ENCODE measurements at regions not wholly inside any gene's neighbourhood (a gene's known extent, or its start where the extent isn't known, plus 50 kb on each side); places are given as distances from the start of the nearest gene placed in this dataset.
A peak's percentile ranks its signal among the peaks of the same experiment; 100 is the strongest.
"Not testable (repeated sequence)": the region's sequence is repeated elsewhere in the genome, so short reads cannot be mapped to it uniquely, and the experiment has no call there.

DNA sequence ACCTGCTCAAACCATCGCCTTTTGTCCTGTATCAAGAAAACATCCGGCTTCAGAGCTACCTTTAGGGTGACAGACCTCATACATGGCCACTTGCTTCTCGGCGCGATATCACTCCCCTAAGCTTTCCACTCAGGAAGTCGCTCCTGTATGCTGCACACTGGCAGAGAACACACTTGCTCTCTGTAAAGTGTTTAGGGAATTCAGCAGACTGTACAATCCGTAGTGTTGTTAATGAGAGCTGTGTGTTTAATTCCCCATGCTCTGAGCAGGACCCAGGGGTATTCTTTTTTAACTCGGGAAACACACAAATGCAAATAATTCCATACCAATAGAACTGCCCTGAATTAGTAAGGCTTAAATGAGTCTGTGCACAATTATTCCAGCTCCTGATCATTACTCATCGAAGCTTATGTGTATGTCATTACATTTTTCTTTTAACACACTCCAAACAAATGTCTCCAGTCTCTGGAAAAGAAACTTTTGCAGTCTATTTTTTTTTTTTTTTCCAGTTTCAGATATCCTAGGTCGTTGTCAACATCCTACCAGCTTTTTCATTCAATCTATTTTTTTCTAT is 338.7 kb upstream of the ARID1B start:
- no peak for DNase-seq

DNA sequence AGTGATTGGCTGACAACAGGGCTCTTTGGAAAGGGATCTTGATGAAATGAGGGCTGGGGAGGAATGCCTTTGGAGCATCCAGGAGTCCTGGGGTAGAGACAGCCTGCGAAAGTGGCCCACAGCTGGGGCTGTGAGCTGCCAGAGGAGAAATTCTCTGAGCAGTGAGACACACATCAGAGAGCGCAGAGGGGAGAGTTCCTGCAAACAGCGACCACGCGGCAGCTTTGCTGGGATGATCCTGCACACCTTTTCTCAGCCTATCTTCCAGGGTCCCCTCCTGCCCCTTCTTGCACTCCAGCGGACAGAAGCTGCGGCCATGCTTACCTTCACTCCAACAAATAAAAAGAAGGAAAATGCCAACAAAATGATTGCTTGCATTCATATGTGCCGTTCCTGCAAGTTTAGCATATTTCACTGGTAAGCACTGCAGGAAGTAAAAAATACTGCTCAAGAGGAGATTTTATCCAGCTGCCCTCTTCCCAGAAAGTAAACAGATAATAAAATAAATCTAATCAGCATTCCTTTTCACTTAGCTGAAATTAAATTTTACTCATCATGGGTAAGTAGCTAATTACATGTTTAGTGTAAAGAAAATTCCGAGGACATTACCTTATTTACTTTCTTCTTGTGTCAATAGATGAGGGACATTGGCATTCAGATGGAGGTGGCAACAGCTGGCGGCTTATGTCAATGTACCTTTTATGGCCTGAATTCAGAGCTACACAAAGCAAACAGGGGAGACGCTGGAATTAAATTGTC is 339.9 kb upstream of the ARID1B start:
- DNase-seq, result no peak

DNA sequence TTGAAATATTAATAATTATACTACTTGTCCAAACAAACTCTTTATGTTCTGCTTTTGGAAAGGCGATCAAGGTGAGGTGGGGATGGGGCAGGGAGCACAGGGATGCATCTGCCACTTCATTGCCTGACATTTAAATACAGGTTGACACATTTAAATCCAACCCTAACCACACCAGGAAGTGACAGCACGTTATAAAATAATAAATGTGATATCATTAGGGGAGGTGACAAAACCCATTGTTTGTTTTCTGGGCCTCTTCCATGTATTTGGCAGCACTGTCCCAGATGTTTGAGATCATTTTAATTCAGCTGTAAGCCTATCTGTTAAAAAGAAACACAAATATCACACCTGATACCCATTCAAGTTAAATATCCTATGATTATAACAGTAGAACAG is 342.4 kb upstream of the ARID1B start:
- no peak for DNase-seq

DNA sequence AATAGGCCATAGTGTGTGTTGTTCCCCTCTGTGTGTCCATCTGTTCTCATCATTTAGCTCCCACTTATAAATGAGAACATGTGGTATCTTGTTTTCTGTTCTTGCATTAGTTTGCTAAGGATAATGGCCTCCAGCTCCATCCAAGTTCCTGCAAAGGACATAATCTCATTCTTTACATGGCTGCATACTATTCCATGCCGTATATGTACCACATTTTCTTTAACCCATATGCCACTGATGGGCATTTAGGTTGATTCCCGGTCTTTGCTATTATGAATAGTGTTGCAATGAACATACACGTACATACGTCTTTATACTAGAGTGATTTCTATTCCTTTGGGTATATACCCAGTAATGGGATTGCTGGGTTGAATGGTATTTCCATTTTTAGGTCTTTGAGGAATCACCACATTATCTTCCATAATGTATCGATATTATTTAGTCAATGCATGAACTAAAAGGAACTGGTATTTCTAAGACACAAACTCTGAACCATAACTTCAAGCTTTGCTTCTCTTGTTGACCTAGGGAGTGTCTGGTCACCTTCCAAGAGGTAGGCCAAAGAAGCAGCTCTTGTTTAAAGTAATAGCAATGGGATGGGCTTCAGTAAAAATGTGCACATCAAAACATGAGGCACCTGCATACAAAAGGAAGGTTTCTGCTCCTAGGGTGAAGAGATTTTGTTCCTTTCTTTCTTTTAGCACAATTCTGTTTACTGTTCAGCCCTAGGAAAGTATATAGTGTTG is 343.0 kb upstream of the ARID1B start:
- DNase-seq, result no peak

DNA sequence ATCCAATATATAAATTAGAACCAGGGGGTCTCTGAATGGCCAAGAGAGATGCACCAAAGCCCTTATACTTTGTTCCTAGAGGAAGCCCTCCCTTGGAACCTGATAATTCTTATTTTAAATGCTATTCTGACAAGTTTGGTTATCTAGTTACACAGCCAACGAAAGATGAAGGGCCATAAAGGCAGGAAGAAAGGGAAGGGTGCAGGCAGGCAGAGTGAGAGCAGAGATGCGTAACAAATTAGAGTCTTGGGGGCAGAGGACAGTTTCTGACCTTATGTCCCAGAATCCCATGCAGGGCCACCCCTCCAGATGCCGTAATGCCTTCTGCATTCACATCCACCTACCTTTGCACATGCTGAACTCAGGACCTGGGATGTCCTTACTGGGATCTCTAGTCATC is 344.6 kb upstream of the ARID1B start:
- no peak for DNase-seq

DNA sequence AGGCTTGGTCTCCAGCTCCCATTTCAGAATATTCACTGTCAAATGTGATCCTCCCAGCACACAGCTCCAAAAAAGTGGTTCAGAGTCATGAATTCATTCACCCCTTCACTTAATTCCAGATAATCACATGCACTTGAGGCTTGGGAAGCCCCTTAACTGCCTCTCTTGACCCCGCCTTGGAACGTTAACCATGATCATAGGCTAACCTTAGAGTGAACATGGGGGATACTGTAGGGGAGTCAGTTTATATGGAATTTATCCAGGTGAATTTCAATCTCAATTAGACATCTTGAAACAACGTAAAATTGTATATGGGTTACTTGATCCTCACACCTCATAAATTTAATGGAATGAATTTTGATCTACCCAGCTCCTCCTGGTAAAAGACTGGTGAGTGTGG is 346.8 kb upstream of the ARID1B start:
- DNase-seq, result no peak

DNA sequence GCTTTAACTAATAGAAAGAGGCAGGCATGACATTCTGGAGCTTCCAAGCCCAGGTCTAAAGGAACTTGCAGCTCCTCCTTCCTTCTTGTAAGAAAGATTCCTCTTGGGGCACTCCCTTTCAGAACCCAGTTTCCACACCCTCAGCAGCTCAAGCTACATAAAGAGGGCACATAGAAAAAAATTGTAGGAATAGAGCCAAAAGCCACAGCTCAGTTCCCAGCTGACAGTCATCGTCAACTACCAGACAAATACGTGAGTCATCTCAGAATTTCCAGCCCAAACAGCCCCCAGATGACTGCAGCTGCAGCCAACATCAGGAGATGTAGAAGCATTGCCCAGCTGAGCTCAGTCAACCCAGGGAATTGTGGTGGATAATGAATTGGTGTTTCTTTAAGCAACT is 349.8 kb upstream of the ARID1B start:
- DNase-seq, result no peak

DNA sequence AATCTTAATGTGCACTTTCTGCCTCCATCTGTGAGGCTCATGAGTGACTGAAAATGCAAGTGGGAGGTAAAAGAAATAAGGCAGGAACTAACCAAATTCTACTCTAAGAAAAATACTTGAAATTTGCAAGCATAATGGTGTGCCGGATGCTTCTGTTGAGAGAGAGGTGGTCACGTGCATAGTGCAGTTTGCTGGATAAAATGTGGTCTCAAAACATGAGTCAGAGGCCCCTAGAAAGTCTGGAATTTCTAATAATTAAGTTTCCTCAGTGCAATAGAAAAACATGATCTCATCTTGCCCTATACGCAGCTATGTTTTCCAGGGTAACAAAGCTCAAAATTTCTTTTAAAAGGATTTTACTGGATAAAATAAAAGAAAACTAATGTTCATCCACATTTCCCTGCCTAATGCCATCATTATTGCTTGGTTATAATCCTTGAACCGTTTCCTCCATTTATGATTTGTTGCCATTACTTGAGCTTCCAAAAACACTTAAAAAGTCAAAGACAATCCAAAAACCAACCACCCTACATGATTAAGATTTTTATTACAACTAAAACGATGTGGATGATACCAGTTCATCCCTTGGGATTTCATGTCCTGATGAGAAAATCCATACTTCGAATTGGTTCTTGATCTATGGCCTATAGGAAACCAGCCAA is 351.7 kb upstream of the ARID1B start:
- no peak for DNase-seq

DNA sequence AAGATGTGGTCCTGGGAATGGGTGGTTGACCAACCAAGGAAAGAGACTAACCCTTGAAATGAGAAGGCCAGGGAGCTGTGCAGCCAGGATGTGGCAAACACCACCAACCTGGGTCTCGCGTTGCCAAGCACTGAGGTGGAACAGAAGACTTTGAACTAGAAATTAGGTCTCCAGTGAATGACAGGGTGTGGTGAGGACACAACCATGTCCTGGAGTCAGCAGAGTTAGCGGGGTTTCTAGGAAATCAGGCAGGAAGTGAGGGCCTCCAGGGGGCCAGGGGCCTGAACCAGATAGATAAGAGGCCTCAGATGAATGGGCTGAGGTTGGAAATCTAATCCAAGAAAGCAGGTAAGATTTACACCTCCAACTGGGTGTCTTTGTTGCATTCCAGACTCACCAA is 353.3 kb upstream of the ARID1B start:
- peak in 1 of 5 donors; percentile 63 for DNase-seq

DNA sequence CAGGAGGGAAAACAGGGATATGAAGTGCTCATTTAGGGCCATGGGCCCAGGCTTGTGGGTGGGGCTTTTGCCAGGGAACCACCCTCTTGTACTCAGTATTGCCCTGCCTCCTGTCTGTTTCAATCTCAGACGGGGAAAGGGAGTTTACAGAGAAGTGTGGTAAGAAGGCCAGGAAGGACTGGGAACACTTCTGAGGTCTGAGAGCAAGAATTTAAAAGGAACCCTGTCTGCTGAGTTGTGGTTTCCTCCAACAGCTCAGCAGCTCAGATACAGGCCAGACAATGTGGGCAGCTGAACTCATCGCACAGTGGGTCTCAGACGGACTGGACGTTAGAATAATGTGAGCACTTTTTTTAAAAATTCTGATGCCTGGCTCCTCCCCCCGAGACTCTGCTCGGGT is 354.1 kb upstream of the ARID1B start:
- DNase-seq, result no peak

DNA sequence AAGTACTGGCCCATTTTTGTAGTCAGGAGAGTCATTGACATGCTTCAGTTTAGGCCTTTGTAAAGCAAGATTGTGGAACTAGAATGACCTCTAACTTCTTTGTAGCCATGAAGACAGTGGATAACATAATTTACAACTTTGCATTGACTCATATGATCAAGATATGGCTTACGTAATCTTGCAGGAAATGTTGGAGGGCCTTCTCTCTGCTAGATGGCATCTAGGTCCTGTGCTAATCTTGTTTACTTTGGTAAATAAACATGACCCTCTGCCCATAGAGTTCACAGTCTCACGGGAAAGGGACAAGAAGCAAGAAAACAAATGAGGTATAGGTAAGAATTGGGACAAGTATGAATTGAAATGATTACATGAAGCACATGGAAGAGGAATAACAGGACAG is 355.2 kb upstream of the ARID1B start:
- no peak for DNase-seq

DNA sequence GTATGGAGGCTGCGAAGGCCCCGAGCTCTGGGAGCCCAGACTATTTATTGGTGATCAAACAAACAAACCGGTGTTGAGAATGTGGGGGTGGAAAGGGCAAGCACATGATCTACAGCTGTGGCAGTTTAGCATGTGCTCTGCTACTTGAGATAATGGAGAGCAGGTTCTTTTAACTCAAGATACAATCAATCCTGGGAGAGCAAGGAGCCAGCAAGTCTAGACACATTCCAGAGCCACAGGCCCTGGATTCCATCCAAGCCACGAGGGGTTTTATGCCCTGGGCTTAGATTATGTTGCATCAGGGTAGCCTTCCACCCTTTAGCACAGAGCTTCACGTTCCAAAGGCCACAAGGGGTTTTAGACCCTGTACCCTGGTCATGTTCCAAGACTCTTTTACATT is 355.9 kb upstream of the ARID1B start:
- not testable (repeated sequence) for DNase-seq

DNA sequence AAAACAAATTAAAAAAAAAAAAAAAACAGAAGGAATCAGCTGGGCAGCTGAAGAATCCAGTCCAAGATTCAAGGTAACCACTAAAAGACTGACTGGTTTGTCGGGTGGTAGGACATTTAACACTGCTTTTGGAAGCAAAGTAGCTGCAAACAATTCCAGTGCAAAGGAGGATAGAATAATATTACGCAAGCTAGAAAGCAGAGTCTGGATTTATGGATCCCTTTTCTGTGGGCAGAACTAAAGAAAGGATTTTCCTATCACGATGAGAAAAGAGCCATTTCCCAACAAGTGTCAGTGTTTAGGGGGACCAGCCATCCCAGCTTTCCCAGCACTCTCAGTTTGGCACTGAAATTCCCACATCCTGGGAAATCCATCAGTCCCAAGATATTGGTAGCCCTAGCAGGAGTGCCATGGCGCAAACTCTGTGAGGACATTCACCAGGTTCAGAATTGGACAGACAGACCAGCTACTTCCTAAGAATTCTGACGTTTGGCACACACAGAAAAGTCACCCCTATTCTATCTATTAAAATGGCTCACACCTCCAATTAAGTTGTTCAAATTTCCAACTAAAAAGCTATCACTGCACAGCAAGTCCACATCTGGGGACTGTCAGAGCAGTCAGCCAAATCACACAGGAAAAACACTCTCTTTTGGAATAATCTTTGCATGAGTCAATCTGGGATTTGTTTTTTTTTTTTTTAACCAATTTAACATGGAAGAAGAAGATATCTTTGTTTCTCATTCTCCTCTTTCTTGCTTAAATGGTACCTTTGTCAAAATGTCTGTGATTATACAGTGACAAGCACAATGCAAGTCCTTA is 356.8 kb upstream of the ARID1B start:
- no peak for DNase-seq

DNA sequence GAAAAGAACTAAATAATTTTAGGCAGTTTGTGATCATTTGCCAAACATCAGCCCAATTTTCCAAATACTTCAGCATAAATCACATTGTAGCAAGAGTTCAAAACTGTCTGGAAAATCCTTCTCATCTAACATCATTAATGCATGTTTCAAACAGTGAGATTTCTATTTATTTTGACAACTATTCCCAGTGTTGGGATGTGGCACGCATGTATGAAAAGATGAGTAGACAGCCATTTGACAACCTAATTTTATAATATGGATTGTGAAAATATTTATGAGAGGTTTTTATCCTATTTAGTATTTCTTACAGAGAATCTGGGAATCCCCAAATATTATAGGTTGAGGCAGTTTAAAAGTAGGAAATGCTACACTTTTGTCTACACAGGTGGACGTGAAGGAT is 357.6 kb upstream of the ARID1B start:
- no peak for DNase-seq

DNA sequence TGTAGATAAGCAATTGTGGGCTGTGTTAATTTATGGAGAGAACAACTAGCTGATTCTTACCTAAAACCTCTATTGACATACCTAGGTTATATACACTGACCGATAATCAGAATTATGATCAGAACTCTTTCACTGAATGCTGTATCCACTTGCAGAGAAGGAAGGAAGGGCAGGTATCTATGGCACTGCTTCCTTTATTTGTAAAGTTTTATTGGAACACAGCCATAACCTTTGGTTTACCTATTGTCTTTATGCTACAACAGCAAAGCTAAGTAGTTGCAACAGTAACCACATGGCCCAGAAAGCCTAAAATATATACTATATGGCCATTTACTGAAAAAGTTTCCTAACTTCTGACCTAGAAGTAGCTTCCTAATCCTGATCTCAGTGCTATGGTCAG is 358.9 kb upstream of the ARID1B start:
- DNase-seq, result no peak

DNA sequence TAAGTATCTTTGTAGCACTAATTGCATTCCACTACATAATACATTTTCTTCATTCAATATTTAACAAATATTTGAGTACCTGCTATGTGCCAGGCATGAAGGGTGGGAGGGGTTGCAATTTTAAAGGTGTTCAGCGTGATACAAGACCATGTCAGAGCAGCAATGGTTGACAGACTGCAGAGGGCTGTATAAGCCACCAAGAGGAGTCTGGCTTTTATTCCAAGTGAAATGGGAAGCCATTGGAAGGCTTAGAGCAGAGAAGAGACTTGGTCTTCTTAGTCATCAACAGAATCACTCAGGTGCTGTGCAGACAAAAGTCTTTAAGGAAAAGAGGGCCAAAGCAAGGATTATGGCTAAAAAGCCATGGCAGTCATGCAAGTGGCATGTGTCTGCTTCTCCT is 360.8 kb upstream of the ARID1B start:
- no peak for DNase-seq

DNA sequence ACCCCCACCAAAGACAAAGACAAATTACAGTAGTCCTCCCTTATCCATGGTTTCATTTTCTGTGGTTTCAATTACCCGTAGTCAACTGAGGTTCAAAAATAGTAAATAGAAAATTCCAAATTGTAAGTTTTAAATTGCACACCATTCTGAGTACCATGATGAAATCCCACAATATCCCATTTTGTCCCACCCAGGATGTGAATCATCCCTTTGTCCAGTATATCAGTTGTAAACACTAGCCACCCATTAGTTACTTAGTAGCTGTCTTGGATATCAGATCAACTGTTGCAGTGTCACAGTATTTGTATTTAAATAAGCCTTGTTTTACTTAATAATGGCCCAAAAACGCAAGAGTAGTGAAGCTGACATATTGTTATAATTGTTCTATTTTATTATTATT is 364.0 kb upstream of the ARID1B start:
- no peak for DNase-seq

DNA sequence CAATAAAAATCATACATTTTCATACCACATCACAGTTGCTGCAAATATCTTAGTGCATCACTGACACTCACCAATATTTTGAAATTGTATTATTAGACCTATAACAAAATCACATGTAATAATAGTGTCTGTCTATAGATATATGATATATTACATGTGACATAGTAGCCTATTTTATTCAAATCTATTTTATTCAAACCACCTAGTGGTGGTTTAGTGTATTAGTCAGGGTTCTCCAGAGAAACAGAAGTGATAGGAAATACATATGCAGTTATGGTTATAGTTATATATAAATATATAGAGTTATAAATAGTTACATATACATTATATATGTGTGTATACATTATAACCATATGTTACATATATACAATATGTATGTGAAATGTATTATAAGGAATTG is 366.5 kb upstream of the ARID1B start:
- DNase-seq, result no peak

DNA sequence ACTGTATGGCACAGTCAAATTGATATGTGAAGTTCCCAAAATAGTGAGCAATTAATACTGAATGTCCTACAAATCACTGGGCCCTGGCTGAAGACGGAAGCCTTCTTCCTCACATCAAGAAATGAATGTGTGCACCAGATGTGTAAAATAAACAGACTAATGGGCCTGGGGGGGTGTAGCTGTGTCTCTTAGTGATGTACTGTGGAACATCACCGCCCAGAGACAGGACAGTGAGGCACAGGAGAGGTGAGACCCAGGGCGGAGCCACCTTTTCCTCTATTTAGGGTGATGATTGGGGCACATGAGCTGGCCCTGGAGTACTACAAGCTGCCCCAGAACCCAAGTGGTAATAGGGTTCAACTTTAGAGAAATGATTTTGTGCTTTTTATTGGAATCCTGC is 368.5 kb upstream of the ARID1B start:
- DNase-seq, result no peak

DNA sequence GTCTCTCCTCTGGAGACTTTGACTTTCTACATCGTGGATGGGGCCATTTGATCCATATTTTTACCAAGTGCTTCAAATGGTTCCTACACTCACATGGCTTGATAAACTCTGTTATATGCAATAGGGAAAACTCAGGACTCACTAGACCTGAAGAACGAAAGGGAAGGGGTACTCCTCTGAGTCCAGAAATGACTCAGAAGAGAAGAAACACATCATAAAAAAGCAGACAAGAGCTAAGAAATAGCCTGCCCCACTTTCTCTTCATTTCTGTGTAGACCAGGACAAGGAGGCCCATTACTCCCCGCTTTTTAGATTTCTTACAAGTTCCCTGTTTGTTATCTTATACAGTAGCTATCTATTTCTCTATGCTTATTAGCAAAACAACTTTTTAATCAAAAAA is 369.8 kb upstream of the ARID1B start:
- DNase-seq, result no peak

DNA sequence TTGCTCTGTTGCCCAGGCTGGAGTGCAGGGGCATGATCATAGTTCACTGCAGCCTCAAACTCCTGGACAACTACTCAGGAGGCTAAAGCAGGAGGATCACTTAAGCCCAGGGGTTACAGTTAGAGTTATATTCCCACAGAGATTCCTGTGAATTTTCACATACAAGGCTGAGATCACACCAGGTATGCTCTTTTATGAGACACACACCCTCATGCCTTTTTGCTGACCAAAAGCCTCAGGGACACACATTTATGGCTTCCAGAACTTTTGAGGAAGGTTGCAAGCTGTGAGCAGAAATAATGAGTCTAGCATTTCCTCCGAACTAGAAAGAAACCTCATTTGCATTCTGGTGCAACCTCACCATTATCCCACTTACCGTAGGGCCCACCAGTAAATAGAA is 370.5 kb upstream of the ARID1B start:
- no peak for DNase-seq

DNA sequence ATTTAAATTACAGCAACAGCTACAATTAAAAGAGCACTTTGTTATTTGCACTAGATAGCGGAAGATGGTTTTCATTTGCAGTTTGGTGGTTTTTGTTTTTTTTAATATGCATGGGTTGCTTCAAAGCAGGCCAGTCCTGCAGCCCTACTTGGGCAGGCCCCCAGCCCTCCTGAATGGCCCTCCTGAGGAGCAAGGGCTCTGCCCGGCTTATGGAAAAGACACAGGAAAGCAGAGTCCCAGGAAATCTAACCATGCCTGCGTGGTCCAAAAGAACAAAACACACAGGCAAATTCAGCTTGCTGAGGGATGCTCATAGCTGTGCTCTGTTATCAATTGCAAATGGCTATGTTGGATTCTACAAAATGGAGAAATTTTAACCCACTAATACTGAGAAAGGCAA is 371.1 kb upstream of the ARID1B start:
- DNase-seq, result no peak

DNA sequence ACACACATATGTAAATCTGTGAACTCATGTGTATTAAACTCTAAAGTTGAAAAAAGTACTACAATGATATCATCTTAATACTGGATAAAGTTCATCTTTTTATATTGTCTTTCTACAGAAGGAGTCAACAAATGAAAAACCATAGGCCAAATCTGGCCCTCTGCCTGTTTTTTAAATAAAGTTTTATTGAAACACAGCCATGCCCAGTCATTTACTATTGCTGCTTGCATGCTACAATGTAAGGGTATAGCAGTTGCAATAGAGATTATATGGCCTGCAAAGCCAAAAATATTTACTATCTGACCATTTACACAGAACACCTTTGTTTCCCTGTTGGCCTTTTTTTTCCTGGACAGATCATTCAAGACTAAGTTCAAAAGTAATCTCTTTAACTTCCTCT is 374.6 kb upstream of the ARID1B start:
- no peak for DNase-seq
